ENCODE measurements at regions not wholly inside any gene's neighbourhood (a gene's known extent, or its start where the extent isn't known, plus 50 kb on each side); places are given as distances from the start of the nearest gene placed in this dataset.

- no peak for DNase-seq
These were observed 51.0 kb upstream of the PAPPA start for GRCh38 chr9:116102596-116102995.
